Thymus (tissue), 11 donors: ENCODE measurements at regions not wholly inside any gene's neighbourhood (a gene's known extent, or its start where the extent isn't known, plus 50 kb on each side); places are given as distances from the start of the nearest gene placed in this dataset.

ENCODE experiments used
- DNase-seq, 9 donors: peaks; one replicate each; pipeline ENCODE4 v3.0.0-alpha.2; 2013; ENCODE audit warnings: low spot score in 9 of 9, low read depth in 6 of 9, missing footprints in 1 of 9
- H3K27ac ChIP-seq, 2 donors: one replicate each; pipeline ENCODE4 v1.5.1; 2013; ENCODE audit warnings: control low read depth in 1 of 2, low read depth in 1 of 2, low read length in 1 of 2, mild to moderate bottlenecking in 1 of 2, moderate library complexity in 1 of 2
- H3K27me3 ChIP-seq, 2 donors: one replicate each; pipeline ENCODE4 v1.5.1; 2013; ENCODE audit warnings: low read length in 1 of 2; ENCODE audit not compliant: control insufficient read depth in 2 of 2, insufficient read depth in 1 of 2
- H3K36me3 ChIP-seq, 2 donors: one replicate each; pipeline ENCODE4 v1.5.1; 2013; ENCODE audit warnings: low read length in 1 of 2, mild to moderate bottlenecking in 1 of 2, moderate library complexity in 1 of 2; ENCODE audit not compliant: control insufficient read depth in 2 of 2, insufficient read depth in 2 of 2
- H3K4me1 ChIP-seq, 2 donors: one replicate each; pipeline ENCODE4 v1.5.1; 2013; ENCODE audit warnings: low read length in 2 of 2; ENCODE audit not compliant: control insufficient read depth in 2 of 2, insufficient read depth in 2 of 2
- H3K4me3 ChIP-seq, 2 donors: one replicate each; pipeline ENCODE4 v1.5.1; 2013; ENCODE audit warnings: low read length in 2 of 2, control low read depth in 1 of 2, mild to moderate bottlenecking in 1 of 2
- H3K9me3 ChIP-seq, 2 donors: one replicate each; pipeline ENCODE4 v1.5.1; 2013; ENCODE audit warnings: low read length in 1 of 2, mild to moderate bottlenecking in 1 of 2; ENCODE audit not compliant: control insufficient read depth in 2 of 2, insufficient read depth in 1 of 2
- WGBS: extraction: QIAGEN DNeasy Blood & Tissue Kit; methylation state at CpG from one replicate; pipeline ENCODE4 v1.1.7; 2013; 5-methylcytosine and 5-hydroxymethylcytosine counted together
- donor health status: healthy.

DNA sequence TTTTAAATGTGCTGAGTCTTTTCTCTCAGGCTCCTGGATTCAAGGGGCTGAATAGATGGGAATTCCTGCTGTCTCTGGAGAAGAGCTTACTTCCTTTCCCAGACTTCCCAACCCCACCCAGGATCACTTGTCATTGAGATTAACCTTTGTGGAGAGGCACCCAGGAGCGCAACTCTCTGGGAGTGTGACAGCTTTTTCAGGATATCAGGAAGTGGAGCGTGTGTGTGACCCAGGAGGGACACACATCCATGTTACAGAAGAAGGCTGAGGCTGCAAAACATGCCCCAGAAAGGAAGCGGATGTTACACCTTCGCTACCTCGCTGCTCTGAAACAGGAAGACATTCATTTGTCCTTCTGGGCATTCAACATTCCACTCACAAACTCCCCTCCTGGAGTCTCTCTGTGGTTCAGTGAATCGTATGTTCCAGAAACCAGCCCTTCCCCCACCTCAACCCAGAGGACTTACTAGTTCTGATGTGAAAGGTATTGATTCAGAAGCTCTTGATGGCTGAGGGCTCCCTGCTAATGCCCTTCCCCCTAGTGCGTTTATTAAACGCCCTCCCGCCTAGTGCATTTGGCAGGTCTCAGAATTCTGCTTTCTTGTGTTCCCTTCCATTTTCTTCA lies 523.9 kb downstream of the TNS1 start:
- Histone ChIP-seq H3K27ac (no peak overlapping the region), H3K36me3 (no peaks in the 10 kb centered on the region), H3K9me3 (no peaks in the 10 kb centered on the region), H3K4me1 (no peaks in the 10 kb centered on the region), H3K4me3 (no peak overlapping the region), H3K27me3 (no peaks in the 10 kb centered on the region)
- WGBS: 88% methylated on average over 9 of the region's 9 CpGs
- DNase-seq: no peak

DNA sequence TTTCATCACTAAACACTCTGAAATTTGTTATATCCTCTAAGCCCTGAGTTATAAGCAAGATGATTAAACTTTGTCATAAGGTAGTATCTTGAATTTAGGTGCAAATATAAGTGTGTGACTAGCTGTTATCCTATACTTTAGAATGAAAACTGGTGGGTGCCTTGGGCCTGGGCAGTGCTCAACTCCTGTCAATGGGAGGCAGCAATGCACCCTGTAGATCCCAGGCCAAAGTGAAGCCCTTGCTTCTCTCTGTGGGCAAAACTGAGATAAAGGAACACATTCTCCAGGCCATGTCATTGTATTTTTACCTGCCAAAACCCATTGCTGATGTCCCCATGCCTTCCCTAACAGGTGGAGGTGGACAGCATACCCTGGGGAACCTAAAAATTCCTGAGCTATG lies 525.2 kb downstream of the TNS1 start:
- DNase-seq: no peak
- Histone ChIP-seq H3K36me3 (no peaks in the 10 kb centered on the region), H3K4me3 (no peak overlapping the region), H3K4me1 (no peaks in the 10 kb centered on the region), H3K27me3 (no peaks in the 10 kb centered on the region), H3K9me3 (no peaks in the 10 kb centered on the region), H3K27ac (no peak overlapping the region)

DNA sequence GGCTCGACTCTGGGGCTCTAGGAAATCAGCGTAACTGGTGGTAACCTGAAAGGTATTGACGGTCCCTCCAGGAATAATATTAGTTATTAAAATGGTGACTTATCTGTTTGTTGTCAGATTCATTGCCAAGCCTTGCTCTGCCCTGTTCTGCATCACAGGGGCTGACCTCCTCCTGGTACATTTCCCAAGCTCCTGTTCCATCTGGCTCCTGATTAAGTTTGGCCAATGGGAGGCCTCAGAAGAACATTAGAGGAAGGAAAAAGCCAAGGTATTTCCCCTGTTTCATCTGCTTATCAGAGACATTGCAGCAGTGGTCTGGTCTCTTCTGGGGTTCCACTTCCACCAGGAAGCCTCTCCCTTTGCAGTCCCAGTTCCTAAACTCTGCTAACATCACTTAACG lies 527.0 kb downstream of the TNS1 start:
- Histone ChIP-seq H3K36me3 (no peaks in the 10 kb centered on the region), H3K27me3 (no peaks in the 10 kb centered on the region), H3K4me3 (no peak overlapping the region), H3K9me3 (no peaks in the 10 kb centered on the region), H3K4me1 (no peaks in the 10 kb centered on the region), H3K27ac (no peak overlapping the region)
- WGBS: 94% methylated on average over 4 of the region's 4 CpGs
- DNase-seq: no peak

DNA sequence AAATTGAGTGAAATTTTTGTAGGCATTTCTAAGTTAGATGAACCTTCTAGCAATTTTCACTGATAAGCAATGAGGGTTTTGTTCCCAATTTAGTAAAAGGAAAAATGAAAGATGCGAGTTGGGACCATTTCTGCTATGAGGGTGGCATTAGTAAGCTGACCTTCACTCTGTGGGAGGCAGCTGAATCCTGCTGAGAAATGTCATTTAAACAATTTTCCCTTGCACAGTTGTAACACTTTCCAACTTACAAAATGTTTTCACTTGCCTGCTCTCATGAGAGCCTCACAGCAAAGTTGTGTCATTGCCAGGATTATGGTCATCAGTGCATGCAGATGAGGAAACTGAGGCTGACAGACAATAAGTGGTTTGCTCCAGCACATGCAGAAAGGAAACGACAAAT lies 527.7 kb downstream of the TNS1 start:
- WGBS: 94% methylated on average over 2 of the region's 2 CpGs
- DNase-seq: no peak

DNA sequence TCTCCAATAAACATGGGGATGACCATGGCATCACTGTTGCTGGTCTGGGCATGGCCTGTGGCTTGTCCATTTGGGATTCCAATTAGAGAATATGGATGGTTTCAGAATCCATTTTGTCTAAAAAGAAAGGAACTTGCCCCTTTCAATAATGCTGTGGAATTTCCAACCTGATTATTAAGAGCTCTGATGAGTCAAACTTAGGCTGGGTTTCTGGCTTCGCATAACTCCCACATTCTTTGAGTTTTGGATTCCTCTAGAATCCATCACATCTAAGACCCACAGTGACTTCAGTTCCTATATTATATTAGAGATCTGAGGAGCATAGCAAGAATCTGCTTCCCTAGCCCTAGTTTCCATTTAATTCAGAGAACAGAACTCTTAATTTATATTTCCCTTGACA lies 531.5 kb downstream of the TNS1 start:
- H3K4me3 ChIP-seq: no peak overlapping the region
- no peaks in the 10 kb centered on the region for H3K27me3 ChIP-seq
- DNase-seq: no peak
- H3K9me3 ChIP-seq: no peaks in the 10 kb centered on the region
- 96% methylated on average over 1 of the region's 1 CpG for WGBS
- no peak overlapping the region for H3K27ac ChIP-seq
- H3K4me1 ChIP-seq: no peaks in the 10 kb centered on the region
- no peaks in the 10 kb centered on the region for H3K36me3 ChIP-seq

More for the DNA sequence above, 527.7 kb downstream of the TNS1 start:
- no peaks in the 10 kb centered on the region for H3K9me3 ChIP-seq
- no peaks in the 10 kb centered on the region for H3K4me1 ChIP-seq
- no peak overlapping the region for H3K27ac ChIP-seq
- H3K36me3 ChIP-seq: no peaks in the 10 kb centered on the region
- H3K4me3 ChIP-seq: no peak overlapping the region
- no peaks in the 10 kb centered on the region for H3K27me3 ChIP-seq

DNA sequence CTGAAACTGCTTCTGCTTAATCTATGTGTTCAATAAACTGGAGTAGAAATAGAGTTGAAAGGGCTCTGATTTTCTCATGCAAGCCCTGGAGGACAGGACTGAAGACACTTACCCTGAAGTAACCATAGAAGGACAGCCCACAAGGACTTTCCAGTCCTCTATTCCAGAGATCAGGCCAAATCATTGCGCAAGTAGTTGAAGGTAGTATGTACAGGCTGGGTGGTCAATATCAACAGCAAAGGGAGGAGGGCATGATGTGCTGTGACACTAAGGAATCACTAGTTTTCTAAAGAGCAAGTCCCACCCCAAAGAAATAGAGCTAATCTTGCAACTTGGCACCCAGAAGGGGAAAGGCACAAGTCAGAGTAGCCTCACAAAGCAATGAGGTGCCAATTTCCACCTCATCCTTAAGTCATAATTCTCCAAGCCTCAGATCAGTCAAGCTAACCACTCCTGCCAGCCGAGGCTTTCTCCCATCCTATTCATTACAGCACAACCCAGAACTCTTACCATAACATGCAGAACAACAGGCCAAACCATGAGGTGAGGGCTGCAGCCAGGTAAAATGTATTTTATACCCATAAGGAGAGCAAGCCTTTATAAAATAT lies 533.5 kb downstream of the TNS1 start:
- Histone ChIP-seq H3K4me3 (no peak overlapping the region), H3K27ac (no peak overlapping the region), H3K36me3 (no peaks in the 10 kb centered on the region), H3K27me3 (no peaks in the 10 kb centered on the region), H3K9me3 (no peaks in the 10 kb centered on the region), H3K4me1 (no peaks in the 10 kb centered on the region)
- no peak for DNase-seq
- 98% methylated on average over 2 of the region's 2 CpGs for WGBS

DNA sequence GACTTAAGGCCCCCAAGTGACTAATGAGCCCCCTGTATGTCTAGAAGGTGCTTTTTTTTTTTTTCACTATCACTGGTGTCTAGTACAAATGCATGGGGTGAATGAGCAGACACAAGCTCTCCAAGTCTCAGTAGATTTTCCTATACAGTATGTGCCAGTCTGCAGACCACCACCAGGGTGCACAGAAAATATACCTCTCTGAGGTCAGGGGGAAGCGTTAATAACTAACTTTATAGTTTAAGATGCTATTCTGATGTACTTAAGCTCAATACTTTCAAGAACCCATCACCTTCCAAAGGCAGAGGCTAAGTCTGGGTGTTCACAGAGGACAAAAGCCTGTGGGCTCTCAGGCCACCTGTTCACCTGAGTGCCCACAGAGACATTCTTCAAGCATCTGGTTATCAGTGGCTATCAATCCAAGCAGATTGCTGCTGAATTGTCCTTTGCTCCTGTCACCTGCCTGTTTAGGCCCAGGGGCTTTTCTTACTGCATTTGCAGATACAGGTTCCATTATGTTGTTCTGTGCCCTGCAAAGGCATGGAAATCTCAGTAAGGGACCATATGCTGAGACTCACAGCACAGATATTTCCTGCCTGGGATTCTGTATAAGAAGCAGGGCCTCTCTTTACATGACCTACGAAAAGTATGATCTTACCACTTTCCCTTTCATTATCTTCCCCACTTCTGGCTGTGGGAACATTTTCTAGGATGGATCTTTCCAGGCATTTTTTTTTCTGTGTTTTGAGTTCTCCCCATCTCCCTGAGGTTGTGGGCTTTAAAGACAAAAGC lies 534.6 kb downstream of the TNS1 start:
- H3K4me3 ChIP-seq: no peak overlapping the region
- no peaks in the 10 kb centered on the region for H3K9me3 ChIP-seq
- H3K36me3 ChIP-seq: no peaks in the 10 kb centered on the region
- 93% methylated on average over 2 of the region's 2 CpGs for WGBS
- no peak for DNase-seq
- no peaks in the 10 kb centered on the region for H3K4me1 ChIP-seq
- H3K27ac ChIP-seq: no peak overlapping the region
- H3K27me3 ChIP-seq: no peaks in the 10 kb centered on the region

DNA sequence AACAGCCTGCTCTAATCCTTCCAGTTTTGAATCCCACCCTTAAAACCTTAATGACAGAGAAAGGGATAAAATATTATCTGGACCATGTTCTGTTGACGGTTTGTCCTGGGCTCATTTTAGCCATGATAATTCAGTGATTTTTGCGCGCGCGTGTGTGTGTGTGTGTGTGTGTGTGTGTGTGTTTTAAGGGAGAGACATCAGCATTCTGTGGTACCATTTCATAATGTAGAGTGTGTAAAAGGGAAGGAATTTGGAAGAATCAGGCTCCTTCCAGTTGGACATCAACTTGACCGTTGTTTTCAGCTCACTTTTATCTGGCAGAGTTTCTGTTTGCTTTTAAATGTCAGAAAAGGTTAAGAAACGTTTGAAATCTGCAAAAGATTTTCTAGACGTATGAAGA lies 535.5 kb downstream of the TNS1 start:
- H3K27ac ChIP-seq: no peak overlapping the region
- no peaks in the 10 kb centered on the region for H3K27me3 ChIP-seq
- no peaks in the 10 kb centered on the region for H3K9me3 ChIP-seq
- no peaks in the 10 kb centered on the region for H3K36me3 ChIP-seq
- H3K4me1 ChIP-seq: no peaks in the 10 kb centered on the region
- 87% methylated on average over 8 of the region's 8 CpGs for WGBS
- DNase-seq: no peak
- H3K4me3 ChIP-seq: no peak overlapping the region

DNA sequence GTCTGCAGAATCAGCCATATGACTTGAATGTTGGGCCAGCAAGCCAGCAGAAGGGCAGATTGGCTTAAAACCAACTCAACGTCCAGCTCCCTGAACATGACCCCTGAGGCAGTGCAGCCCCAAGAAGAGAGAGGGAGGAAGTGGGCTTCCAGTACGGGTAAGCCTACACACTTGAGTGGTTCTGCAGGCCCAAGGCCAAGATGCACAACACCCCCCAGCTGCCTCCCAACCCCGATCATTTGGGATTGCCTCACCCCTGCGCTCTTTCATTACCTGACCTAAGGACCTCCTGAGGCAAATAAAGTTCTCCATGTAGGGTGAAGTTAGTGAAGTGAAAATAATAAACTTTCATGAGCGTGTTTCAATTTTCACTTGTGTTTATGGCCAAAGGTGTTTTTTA lies 536.0 kb downstream of the TNS1 start:
- 96% methylated on average over 5 of the region's 5 CpGs for WGBS
- no peaks in the 10 kb centered on the region for H3K4me1 ChIP-seq

More for the DNA sequence above, 536.0 kb downstream of the TNS1 start:
- Histone ChIP-seq H3K36me3 (no peaks in the 10 kb centered on the region), H3K27ac (no peak overlapping the region), H3K9me3 (no peaks in the 10 kb centered on the region), H3K27me3 (no peaks in the 10 kb centered on the region), H3K4me3 (no peak overlapping the region)
- DNase-seq: no peak
